GM20000 (cell line): ENCODE measurements at regions not wholly inside any gene's neighbourhood (a gene's known extent, or its start where the extent isn't known, plus 50 kb on each side); places are given as distances from the start of the nearest gene placed in this dataset.

Source experiments
- DNase-seq: peaks from one replicate; pipeline ENCODE4 v3.0.0; 2012; ENCODE audit warnings: low spot score
- TF ChIP-seq, protein P1 (sequence below): IDR thresholded peaks from 2 replicates; pipeline ENCODE4 v1.5.1; 2012; ENCODE audit warnings: mild to moderate bottlenecking, control low read depth; ENCODE audit errors: extremely low read depth, missing control alignments

GRCh38 chr16:82264756-82265155 is 94.7 kb upstream of the MPHOSPH6 start:
- TF ChIP-seq, protein P1, sequence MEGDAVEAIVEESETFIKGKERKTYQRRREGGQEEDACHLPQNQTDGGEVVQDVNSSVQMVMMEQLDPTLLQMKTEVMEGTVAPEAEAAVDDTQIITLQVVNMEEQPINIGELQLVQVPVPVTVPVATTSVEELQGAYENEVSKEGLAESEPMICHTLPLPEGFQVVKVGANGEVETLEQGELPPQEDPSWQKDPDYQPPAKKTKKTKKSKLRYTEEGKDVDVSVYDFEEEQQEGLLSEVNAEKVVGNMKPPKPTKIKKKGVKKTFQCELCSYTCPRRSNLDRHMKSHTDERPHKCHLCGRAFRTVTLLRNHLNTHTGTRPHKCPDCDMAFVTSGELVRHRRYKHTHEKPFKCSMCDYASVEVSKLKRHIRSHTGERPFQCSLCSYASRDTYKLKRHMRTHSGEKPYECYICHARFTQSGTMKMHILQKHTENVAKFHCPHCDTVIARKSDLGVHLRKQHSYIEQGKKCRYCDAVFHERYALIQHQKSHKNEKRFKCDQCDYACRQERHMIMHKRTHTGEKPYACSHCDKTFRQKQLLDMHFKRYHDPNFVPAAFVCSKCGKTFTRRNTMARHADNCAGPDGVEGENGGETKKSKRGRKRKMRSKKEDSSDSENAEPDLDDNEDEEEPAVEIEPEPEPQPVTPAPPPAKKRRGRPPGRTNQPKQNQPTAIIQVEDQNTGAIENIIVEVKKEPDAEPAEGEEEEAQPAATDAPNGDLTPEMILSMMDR, result no peak
- no peak for DNase-seq

- TF ChIP-seq, protein P1, result peak; percentile 83
- DNase-seq, result peak; percentile 69
These were observed 93.6 kb upstream of the MPHOSPH6 start for GRCh38 chr16:82263521-82264143.

GRCh38 chr16:82262244-82262643 is 92.2 kb upstream of the MPHOSPH6 start:
- DNase-seq, result no peak
- TF ChIP-seq, protein P1, result no peak

DNA sequence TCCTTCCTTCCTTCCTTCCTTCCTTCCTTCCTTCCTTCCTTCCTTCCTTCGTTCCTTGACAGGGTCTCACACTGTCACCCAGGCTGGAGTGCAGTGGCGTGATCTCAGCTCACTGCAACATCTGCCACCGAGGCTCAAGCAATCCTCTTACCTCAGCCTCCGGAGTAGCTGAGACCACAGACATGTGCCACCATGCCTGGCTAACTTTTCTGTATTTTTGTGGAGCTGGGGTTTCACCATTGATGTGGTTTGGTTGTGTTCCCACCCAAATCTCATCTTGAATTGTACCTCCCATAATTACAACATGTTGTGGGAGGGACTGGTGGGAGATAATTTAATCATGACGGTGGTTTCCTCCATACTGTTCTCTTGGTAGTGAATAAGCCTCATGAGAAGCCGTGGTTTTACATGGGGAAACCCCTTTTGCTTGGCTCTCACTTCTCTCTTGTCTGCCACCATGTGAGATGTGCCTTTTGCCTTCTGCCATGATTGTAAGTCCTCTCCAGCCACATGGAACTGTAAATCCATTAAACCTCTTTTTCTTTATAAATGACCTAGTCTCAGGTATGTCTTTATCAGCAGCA is 90.3 kb upstream of the MPHOSPH6 start:
- no peak for DNase-seq
- TF ChIP-seq, protein P1, result no peak

DNA sequence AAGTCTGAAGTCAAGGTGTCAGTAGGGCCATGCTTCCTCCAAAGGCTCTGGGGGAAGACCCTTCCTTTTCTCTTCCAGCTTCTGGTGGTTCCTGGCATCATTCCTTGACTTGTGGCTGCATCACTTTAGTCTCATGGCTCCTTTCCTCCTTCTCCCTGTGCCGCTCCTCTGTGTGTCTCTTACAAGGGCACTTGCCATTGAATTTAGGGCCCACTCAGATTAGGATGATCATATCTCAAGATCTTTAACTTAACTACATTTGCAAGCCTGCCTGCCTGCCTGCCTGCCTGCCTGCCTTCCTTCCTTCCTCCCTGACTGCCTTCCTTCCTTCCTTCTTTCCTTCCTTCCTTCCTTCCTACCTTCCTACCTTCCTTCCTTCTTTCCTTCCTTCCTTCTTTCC is 89.7 kb upstream of the MPHOSPH6 start:
- TF ChIP-seq, protein P1, result no peak
- no peak for DNase-seq

DNA sequence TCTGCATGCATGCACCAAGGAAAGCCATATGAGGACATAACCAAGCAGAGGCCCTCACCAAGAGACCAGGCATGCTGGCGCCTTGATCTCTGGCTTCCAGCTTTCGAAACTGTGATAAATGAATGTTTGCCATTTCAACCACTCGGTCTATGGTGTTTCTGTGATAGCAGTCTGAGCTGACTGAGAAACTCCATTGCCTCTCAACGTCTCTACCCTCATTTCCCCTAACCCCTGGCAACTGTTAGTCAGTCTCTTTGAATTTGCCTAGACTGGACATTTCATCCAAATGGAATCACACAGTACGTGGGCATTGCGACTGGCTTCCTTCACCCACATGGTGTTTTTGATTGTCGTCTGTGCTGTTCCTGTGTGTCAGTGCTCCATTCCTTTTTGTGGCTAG is 88.0 kb upstream of the MPHOSPH6 start:
- no peak for DNase-seq
- TF ChIP-seq, protein P1, result no peak

- TF ChIP-seq, protein P1, result no peak
- no peak for DNase-seq
These were observed 82.6 kb upstream of the MPHOSPH6 start for GRCh38 chr16:82252582-82252981.
